Nucleus accumbens (tissue), 56 donors: ENCODE measurements at regions not wholly inside any gene's neighbourhood (a gene's known extent, or its start where the extent isn't known, plus 50 kb on each side); places are given as distances from the start of the nearest gene placed in this dataset.
A peak's percentile ranks its signal among the peaks of the same experiment; 100 is the strongest.
"Not testable (repeated sequence)": the region's sequence is repeated elsewhere in the genome, so short reads cannot be mapped to it uniquely, and the experiment has no call there.

Experiments used
- DNase-seq, 56 donors: peaks; one replicate each; lab custom pipeline; 2025; lab: John Stamatoyannopoulos, UW

DNA sequence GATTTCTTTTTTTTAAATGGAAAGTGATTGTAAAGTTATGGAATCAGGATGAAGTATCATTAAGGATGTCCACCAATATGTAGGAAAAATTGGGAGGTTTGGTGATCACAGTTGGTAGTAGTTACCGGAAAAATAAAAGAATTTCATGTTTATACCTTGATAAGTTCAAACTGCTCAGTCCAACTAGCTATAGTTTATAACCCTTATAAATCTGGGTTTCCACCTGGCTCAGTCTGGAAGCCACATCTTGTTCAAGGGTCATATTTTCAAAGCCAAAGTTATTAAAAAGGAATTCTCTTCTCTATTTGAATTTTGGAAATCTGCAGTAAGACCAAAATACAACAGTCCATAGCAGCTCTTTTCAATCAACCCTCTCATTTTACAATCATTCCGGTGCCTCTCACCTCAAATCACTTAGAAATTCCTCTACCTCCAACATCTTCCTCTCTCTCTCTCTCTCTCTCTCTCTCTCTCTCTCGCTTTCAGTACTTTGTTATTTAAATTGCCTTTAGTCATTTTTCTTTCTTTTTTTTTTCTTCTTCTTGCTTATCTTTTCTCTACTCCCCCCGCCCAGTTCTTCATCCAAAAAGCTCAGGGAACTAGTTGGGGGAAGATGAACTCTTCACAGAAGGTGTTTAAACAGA is 186.2 kb upstream of the TBC1D5 start:
- no peak for DNase-seq

DNA sequence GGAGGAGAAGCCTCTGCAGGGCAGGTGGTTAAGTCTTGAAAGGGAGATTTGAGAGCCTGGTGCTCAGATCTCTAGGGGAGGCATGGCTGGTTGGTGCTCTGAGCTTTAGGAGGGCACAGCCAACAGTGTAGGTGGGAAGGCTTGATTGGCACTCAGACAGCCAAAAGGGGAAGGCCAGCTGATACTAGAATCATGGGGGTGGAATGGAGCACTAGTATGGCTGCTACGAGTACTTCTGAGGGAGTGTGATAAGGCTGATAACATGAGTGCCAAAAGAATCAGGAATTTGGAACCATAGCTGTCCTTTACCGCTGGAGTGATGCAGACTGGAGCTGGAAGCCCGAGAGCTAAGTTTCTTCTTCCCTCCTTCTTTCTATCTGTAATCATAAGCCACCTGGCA is 184.6 kb upstream of the TBC1D5 start:
- DNase-seq: no peak

- DNase-seq: no peak
Measured at GRCh38 chr3:17915341-17915740, 172.9 kb upstream of the TBC1D5 start.

- DNase-seq: no peak
Measured at GRCh38 chr3:17913359-17913758, 170.9 kb upstream of the TBC1D5 start.

DNA sequence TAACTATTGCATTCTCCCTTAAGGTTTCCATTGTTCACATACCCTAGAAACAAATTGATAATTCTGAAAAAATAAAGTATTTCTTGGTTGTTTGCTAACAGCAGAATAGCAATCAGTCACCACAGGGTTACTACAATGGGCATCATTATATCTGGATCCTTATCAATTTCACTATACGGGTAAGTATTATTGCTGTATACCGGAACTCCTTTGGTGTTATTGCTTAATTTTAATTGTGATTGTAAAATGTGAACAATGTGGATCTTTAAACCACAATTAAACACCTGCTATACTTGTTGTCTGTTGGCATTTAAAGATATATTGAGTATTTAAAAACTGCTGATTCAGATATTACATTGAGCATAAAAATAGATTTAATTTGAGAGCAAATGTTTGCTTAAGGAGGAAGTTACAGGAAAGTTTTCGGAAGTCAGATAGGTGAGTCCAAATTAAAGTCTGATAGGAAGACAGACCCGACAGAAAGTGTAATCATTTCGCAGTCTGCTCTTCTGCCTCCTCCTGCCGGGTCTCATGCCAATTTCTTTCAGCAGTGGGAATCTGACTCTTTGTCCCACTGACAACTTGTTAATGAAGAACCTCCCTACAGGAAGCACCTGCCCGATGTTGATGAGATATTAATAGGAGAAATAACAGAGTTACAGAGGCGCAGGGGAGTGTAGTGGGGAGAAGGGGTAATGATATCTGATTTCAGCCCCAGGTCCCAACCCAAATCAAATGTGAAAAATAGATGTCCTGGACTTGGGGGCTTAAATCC is 169.7 kb upstream of the TBC1D5 start:
- no peak for DNase-seq

- no peak for DNase-seq
Measured at GRCh38 chr3:17910922-17911321, 168.5 kb upstream of the TBC1D5 start.

- DNase-seq: no peak
Measured at GRCh38 chr3:17909714-17910113, 167.3 kb upstream of the TBC1D5 start.

GRCh38 chr3:17908399-17909191 is 166.2 kb upstream of the TBC1D5 start:
- DNase-seq: no peak

- DNase-seq: peak in 2 of 56 donors; percentile 1 to 7
Measured at GRCh38 chr3:17905996-17906395, 163.6 kb upstream of the TBC1D5 start.

- DNase-seq: no peak
Measured at GRCh38 chr3:17901893-17902292, 159.5 kb upstream of the TBC1D5 start.

DNA sequence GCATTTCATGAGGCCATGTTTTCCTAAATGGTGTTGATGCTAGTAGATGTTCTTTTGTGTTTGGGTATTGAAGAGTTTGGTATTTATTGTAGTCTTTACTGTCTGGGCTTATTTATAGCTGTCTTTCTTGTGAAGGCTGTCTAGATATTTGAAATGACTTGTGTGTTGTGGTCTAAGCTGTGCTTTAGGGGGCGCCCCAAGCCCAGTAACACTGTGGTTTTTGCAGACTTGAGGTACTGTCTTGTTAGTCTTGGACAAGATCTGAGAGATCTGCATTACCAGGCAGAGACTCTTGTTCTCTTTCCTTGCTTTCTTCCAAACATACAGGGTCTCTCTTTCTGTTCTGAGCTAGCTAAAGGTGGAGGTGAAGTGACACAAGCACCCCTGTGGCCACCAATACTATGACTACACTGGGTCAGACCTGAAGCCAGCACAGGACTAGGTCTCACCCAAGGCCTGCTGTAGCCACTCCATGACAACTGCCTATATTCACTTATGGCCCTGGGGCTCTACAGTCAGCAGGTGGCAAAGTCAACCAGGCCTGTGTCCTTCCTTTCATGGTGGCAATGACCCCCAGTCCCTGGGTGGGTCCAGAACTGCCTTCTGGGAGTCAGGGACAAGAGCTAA is 152.1 kb upstream of the TBC1D5 start:
- DNase-seq: peak in 4 of 56 donors; percentile 0 to 3 (median 1)

GRCh38 chr3:17891139-17891856 is 148.9 kb upstream of the TBC1D5 start:
- DNase-seq: no peak

- DNase-seq: no peak
Measured at GRCh38 chr3:17885986-17886385, 143.6 kb upstream of the TBC1D5 start.

- DNase-seq: no peak
Measured at GRCh38 chr3:17882981-17883380, 140.6 kb upstream of the TBC1D5 start.

DNA sequence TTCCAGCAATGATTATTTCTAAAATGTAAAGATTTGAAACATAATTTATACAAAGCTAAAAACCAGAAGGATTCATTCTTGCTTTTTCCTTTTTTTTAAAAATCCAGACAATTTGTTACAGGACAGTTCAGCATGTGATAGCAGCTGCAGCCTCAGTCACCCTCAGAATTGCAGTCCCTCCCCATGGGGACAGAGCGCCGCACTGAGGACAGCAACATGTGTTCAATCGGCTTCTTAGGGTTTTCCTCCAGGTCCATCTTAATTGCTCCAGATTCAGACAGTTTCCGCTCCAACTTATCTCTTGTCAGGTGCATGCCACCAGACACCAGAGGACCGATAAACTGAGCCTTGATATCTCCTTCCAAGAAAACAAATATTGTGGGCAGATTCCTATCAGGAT is 134.9 kb upstream of the TBC1D5 start:
- DNase-seq: no peak

- DNase-seq: no peak
Measured at GRCh38 chr3:17874636-17875035, 132.2 kb upstream of the TBC1D5 start.

- no peak for DNase-seq
Measured at GRCh38 chr3:17872457-17872856, 130.0 kb upstream of the TBC1D5 start.

DNA sequence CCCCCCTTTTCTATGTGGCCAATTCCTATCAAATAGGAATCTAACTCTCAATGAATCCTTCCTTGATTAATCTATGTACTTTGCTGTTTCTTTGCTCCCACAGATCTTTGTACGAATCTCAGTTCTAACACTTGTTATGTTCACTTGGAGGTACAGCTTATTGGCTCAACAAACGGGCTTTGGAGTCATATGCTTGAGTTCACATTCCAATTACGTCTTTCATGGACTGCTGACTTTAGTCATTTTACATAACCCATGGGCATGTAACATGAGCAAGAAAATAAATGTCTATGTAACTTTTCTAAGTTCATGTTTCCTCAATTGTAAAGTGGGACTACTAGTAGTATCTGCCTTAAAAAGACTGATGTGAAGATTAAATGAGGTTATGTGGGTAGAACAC is 123.2 kb upstream of the TBC1D5 start:
- no peak for DNase-seq

DNA sequence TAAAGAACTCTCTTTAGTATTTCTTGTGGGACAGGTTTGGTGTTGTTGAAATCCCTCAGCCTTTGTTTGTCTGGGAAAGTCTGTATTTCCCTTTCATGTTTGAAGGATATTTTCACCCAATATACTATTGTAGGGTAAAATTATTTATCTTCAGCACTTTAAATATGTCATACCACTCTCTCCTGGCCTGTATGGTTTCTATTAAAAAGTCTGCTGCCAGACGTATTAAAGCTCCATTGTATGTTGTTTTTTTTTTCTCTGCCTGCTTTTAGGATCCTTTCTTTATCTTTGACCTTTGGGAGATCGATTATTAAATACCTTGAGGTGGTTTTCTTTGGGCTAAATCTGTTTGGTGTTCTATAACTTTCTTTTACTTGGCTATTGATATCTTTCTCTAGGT is 119.0 kb upstream of the TBC1D5 start:
- DNase-seq: no peak

DNA sequence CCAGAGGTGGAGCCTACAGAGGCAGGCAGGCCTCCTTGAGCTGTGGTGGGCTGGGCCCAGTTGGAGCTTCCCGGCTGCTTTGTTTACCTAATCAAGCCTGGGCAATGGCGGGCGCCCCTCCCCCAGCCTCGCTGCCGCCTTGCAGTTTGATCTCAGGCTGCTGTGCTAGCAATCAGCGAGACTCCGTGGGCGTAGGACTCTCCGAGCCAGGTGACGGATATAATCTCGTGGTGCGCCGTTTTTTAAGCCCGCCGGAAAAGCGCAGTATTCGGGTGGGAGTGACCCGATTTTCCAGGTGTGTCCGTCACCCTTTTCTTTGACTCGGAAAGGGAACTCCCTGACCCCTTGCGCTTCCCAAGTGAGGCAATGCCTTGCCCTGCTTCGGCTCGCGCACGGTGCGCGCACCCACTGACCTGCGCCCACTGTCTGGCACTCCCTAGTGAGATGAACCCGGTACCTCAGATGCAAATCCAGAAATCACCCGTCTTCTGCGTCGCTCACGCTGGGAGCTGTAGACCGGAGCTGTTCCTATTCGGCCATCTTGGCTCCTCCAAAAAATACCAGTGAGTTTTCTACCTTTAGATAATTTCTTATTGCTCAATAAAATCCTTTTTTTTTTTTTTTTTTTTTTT is 118.5 kb upstream of the TBC1D5 start:
- not testable (repeated sequence) for DNase-seq
